Spleen (tissue), 11 donors: ENCODE measurements at regions not wholly inside any gene's neighbourhood (a gene's known extent, or its start where the extent isn't known, plus 50 kb on each side); places are given as distances from the start of the nearest gene placed in this dataset.

Experiments used
- DNase-seq: peaks from one replicate; pipeline ENCODE4 v3.0.0-alpha.2; 2020
- H3K27ac ChIP-seq, 8 donors: fragments of 200-600 bp; sonication (generic) in 7 of 8; 1 replicate in 4 of 8; 2 replicates in 4 of 8; pipeline versions ENCODE4 v1.5.0 to v1.8.0; 2016 to 2021; ENCODE audit warnings: inconsistent platforms in 4 of 8, mild to moderate bottlenecking in 4 of 8, moderate library complexity in 1 of 8
- H3K27me3 ChIP-seq, 7 donors: fragments of 200-600 bp; sonication (generic) in 6 of 7; replicated peaks in 1 of 7; 1 replicate in 4 of 7; 2 replicates in 3 of 7; pipeline versions ENCODE4 v1.5.0 to v1.8.0; 2016 to 2021; ENCODE audit warnings: inconsistent platforms in 3 of 7, mild to moderate bottlenecking in 1 of 7
- H3K36me3 ChIP-seq, 6 donors: fragments of 200-600 bp; sonication (generic) in 5 of 6; 1 replicate in 4 of 6; 2 replicates in 2 of 6; pipeline versions ENCODE4 v1.5.0 to v1.8.0; 2016 to 2021; ENCODE audit warnings: inconsistent platforms in 2 of 6
- H3K4me1 ChIP-seq, 6 donors: fragments of 200-600 bp; sonication (generic) in 5 of 6; 1 replicate in 3 of 6; 2 replicates in 3 of 6; pipeline versions ENCODE4 v1.5.0 to v1.8.0; 2016 to 2021; ENCODE audit warnings: inconsistent platforms in 3 of 6
- H3K4me3 ChIP-seq, 8 donors: fragments of 200-600 bp; sonication (generic) in 7 of 8; 1 replicate in 4 of 8; 2 replicates in 4 of 8; pipeline versions ENCODE4 v1.5.0 to v1.8.0; 2016 to 2021; ENCODE audit warnings: inconsistent platforms in 4 of 8, mild to moderate bottlenecking in 4 of 8, moderate library complexity in 2 of 8
- H3K9me3 ChIP-seq, 8 donors: fragments of 200-600 bp; sonication (generic) in 7 of 8; 1 replicate in 4 of 8; 2 replicates in 4 of 8; pipeline versions ENCODE4 v1.5.0 to v1.8.0; 2016 to 2021; ENCODE audit warnings: inconsistent platforms in 4 of 8
- POLR2A ChIP-seq, 3 donors: fragments of 450-650 bp; IDR thresholded peaks; one replicate each; pipeline ENCODE4 v1.5.1; 2017; ENCODE audit warnings: antibody characterized with exemption in 3 of 3, mild to moderate bottlenecking in 1 of 3
- POLR2AphosphoS5 ChIP-seq, 3 donors: sonication (generic); formaldehyde crosslinking; IDR thresholded peaks; one replicate each; pipeline ENCODE4 v1.5.1; 2017; ENCODE audit warnings: antibody characterized with exemption in 3 of 3
- WGBS, 5 donors: extraction: QIAGEN DNeasy Blood & Tissue Kit in 3 of 5; methylation state at CpG; one replicate each; pipeline versions ENCODE4 v1.1.5 to v1.1.7; 2013 to 2018; 5-methylcytosine and 5-hydroxymethylcytosine counted together
- intact Hi-C: fragments of 100-400 bp; cut with DNase I; formaldehyde crosslinking; loops from one replicate; pipeline ENCODE4 v1.15.0; 2023; ENCODE audit warnings: low total_unique reads
- TF ChIP-seq, protein P1 (sequence below), 11 experiments: fragments of 200-600 bp in 7 of 11; fragments of 450-650 bp in 4 of 11; sonication (generic) in 4 of 11; IDR thresholded peaks in 8 of 11; conservative IDR thresholded peaks in 3 of 11; 1 replicate in 7 of 11; 2 replicates in 4 of 11; pipeline versions ENCODE4 v1.4.0 to v1.8.0; 2016 to 2021; ENCODE audit warnings: antibody characterized with exemption in 11 of 11, inconsistent platforms in 4 of 11, mild to moderate bottlenecking in 1 of 11
- donor health status: healthy with polysubstance abuse.
- donor health status: DM: no; HTN: no; CAD: no; lungs with moderate emphysema.
- donor health status: DM: no; HTN: no; CAD: no.
- donor health status: Bipolar disorder and iron deficiency.
- donor health status: healthy.
- donor health status: DM: no; HTN: no; CAD: no.
- donor health status: DM: yes; HTN: yes; CAD: no.

DNA sequence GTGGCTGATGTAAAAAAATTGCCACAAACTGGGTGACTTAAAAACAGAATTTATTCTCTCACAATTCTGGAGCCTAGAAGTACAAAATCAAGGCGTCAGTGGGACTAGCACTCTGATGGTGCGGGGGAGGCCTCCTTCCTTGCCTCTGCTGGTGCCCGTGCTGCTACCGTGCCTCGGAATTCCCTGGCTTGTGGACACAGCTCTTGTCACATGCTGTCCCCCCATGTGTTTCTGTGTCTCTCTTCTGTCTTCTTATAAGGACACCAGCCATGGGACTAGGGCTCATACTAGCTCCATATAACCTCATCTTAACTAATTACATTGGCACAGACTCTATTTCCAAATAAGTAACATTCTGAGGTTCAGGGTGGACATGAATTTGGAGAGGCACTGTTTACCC is 242.3 kb upstream of the IRX2 start:
- H3K36me3 ChIP-seq = no peaks in the 10 kb centered on the region
- H3K4me3 ChIP-seq = no peak overlapping the region
- no peak overlapping the region for H3K27ac ChIP-seq
- H3K4me1 ChIP-seq = no peaks in the 10 kb centered on the region
- peaks cover 0 to 13% (median 0%) of the 10 kb centered on the region in 8 donors for H3K9me3 ChIP-seq
- 58 to 91% (median 84%) methylated on average over 5 of the region's 5 CpGs for WGBS, 5 donors
- TF ChIP-seq, protein P1, sequence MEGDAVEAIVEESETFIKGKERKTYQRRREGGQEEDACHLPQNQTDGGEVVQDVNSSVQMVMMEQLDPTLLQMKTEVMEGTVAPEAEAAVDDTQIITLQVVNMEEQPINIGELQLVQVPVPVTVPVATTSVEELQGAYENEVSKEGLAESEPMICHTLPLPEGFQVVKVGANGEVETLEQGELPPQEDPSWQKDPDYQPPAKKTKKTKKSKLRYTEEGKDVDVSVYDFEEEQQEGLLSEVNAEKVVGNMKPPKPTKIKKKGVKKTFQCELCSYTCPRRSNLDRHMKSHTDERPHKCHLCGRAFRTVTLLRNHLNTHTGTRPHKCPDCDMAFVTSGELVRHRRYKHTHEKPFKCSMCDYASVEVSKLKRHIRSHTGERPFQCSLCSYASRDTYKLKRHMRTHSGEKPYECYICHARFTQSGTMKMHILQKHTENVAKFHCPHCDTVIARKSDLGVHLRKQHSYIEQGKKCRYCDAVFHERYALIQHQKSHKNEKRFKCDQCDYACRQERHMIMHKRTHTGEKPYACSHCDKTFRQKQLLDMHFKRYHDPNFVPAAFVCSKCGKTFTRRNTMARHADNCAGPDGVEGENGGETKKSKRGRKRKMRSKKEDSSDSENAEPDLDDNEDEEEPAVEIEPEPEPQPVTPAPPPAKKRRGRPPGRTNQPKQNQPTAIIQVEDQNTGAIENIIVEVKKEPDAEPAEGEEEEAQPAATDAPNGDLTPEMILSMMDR (IDR thresholded peaks at IDR 0.05 in 8 of 11, conservative IDR thresholded peaks at IDR 0.05 in 3 of 11) = no peak
- no peak for TF ChIP-seq POLR2AphosphoS5 (IDR thresholded peaks at IDR 0.05)
- intact Hi-C loops = no loop called here
- DNase-seq = no peak
- H3K27me3 ChIP-seq = peaks cover 0 to 10% (median 0%) of the 10 kb centered on the region in 7 donors

- Histone ChIP-seq H3K27me3 (peaks cover 0 to 10% (median 0%) of the 10 kb centered on the region in 7 donors), H3K27ac (no peak overlapping the region), H3K36me3 (no peaks in the 10 kb centered on the region), H3K4me1 (no peaks in the 10 kb centered on the region), H3K9me3 (peaks cover 0 to 13% (median 0%) of the 10 kb centered on the region in 8 donors), H3K4me3 (no peak overlapping the region)
- TF ChIP-seq POLR2A (IDR thresholded peaks at IDR 0.05) (no peak), POLR2AphosphoS5 (IDR thresholded peaks at IDR 0.05) (no peak)
- TF ChIP-seq, protein P1 (IDR thresholded peaks at IDR 0.05 in 8 of 11, conservative IDR thresholded peaks at IDR 0.05 in 3 of 11) = no peak
- DNase-seq = no peak
- intact Hi-C loops = no loop called here
- 58 to 79% (median 70%) methylated on average over 10 of the region's 10 CpGs for WGBS, 5 donors
These were observed 241.8 kb upstream of the IRX2 start for GRCh38 chr5:2993301-2993700.

DNA sequence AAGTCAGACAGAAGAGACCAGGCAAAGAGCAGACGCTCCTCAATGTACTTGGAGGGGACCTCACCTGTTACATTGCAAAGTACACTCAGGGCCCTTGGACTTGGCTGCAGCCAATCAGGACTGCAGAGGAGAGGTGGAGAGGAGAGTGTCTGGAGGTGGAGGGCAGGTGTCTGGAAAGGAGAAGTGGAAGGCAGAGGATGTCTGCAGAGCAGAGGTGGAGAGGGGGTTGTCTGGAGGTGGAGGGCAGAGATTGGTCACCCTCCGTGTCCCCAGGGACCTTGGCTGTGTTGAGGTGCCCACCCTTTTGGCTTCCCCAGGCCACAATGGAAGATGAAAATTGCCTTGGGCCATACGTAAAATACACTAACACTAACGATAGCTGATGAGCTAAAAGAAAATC is 241.3 kb upstream of the IRX2 start:
- H3K27me3 ChIP-seq = peaks cover 0 to 10% (median 0%) of the 10 kb centered on the region in 7 donors
- TF ChIP-seq POLR2A (IDR thresholded peaks at IDR 0.05) = no peak
- H3K4me3 ChIP-seq = no peak overlapping the region
- no peaks in the 10 kb centered on the region for H3K4me1 ChIP-seq
- WGBS, 5 donors = 82 to 92% (median 91%) methylated on average over 4 of the region's 4 CpGs
- H3K27ac ChIP-seq = no peak overlapping the region
- H3K36me3 ChIP-seq = no peaks in the 10 kb centered on the region
- intact Hi-C loops = no loop called here
- H3K9me3 ChIP-seq = peaks cover 0 to 13% (median 0%) of the 10 kb centered on the region in 8 donors
- DNase-seq = no peak

- Histone ChIP-seq H3K4me1 (no peaks in the 10 kb centered on the region), H3K27me3 (peaks cover 0 to 10% (median 0%) of the 10 kb centered on the region in 7 donors), H3K9me3 (peaks cover 0 to 13% (median 0%) of the 10 kb centered on the region in 8 donors), H3K4me3 (no peak overlapping the region), H3K36me3 (no peaks in the 10 kb centered on the region), H3K27ac (no peak overlapping the region)
- no peak for TF ChIP-seq POLR2A (IDR thresholded peaks at IDR 0.05)
- TF ChIP-seq, protein P1 (IDR thresholded peaks at IDR 0.05 in 8 of 11, conservative IDR thresholded peaks at IDR 0.05 in 3 of 11) = no peak
- no peak for TF ChIP-seq POLR2AphosphoS5 (IDR thresholded peaks at IDR 0.05)
- intact Hi-C loops = no loop called here
- no peak for DNase-seq
- 63 to 88% (median 76%) methylated on average over 10 of the region's 10 CpGs for WGBS, 5 donors
These were observed 240.4 kb upstream of the IRX2 start for GRCh38 chr5:2991884-2992283.

GRCh38 chr5:2989517-2989916 is 238.0 kb upstream of the IRX2 start:
- Histone ChIP-seq H3K9me3 (peaks cover 0 to 25% (median 0%) of the 10 kb centered on the region in 8 donors), H3K27ac (no peak overlapping the region), H3K4me3 (no peak overlapping the region), H3K36me3 (no peaks in the 10 kb centered on the region), H3K27me3 (no peaks in the 10 kb centered on the region), H3K4me1 (no peaks in the 10 kb centered on the region)
- intact Hi-C loops = no loop called here
- TF ChIP-seq POLR2A (IDR thresholded peaks at IDR 0.05) (no peak), POLR2AphosphoS5 (IDR thresholded peaks at IDR 0.05) (no peak)
- TF ChIP-seq, protein P1 (IDR thresholded peaks at IDR 0.05 in 8 of 11, conservative IDR thresholded peaks at IDR 0.05 in 3 of 11) = no peak
- no peak for DNase-seq
- WGBS, 5 donors = 43 to 60% (median 48%) methylated on average over 8 of the region's 8 CpGs
